DOHH2 (cell line): ENCODE measurements at regions not wholly inside any gene's neighbourhood (a gene's known extent, or its start where the extent isn't known, plus 50 kb on each side); places are given as distances from the start of the nearest gene placed in this dataset.

Source experiments
- H3F3A ChIP-seq: fragments of 200-600 bp; sonication (generic), shearing (Covaris generic); 2 replicates; pipeline ENCODE4 v1.6.0; 2016; ENCODE audit warnings: antibody characterized with exemption, mild to moderate bottlenecking; ENCODE audit not compliant: control insufficient read depth, insufficient read depth
- H3K27ac ChIP-seq: fragments of 200-600 bp; sonication (generic); 2 replicates; pipeline ENCODE4 v1.5.1; 2014; ENCODE audit warnings: low read depth, mild to moderate bottlenecking, low read length, moderate library complexity
- H3K27me3 ChIP-seq: fragments of 200-600 bp; sonication (generic); 2 replicates; pipeline ENCODE4 v1.6.1; 2014; ENCODE audit warnings: mild to moderate bottlenecking, low read length, mixed read lengths; ENCODE audit not compliant: control insufficient read depth
- H3K36me3 ChIP-seq: fragments of 200-600 bp; sonication (generic); 2 replicates; pipeline ENCODE4 v1.6.1; 2014; ENCODE audit warnings: mild to moderate bottlenecking, low read length, moderate library complexity, mixed read lengths; ENCODE audit not compliant: control insufficient read depth
- H3K4me1 ChIP-seq: fragments of 200-600 bp; sonication (generic); 2 replicates; pipeline ENCODE4 v1.6.1; 2014; ENCODE audit warnings: mild to moderate bottlenecking, low read length, mixed read lengths; ENCODE audit not compliant: control insufficient read depth
- H3K4me2 ChIP-seq: fragments of 200-600 bp; sonication (generic); 2 replicates; pipeline ENCODE4 v1.6.0; 2014; ENCODE audit warnings: mild to moderate bottlenecking, low read length, moderate library complexity
- H3K4me3 ChIP-seq: fragments of 200-600 bp; sonication (generic); 2 replicates; pipeline ENCODE4 v1.5.1; 2014; ENCODE audit warnings: mild to moderate bottlenecking, low read length, mixed read lengths
- H3K79me2 ChIP-seq: fragments of 200-600 bp; sonication (generic); 2 replicates; pipeline ENCODE4 v1.6.1; 2014; ENCODE audit warnings: mild to moderate bottlenecking, low read length, mixed read lengths; ENCODE audit not compliant: control insufficient read depth
- H3K9me2 ChIP-seq: fragments of 200-600 bp; sonication (generic); replicated peaks from 2 replicates; pipeline ENCODE4 v1.6.1; 2014; ENCODE audit warnings: mild to moderate bottlenecking, low read length, mixed read lengths; ENCODE audit not compliant: control insufficient read depth
- H3K9me3 ChIP-seq: fragments of 200-600 bp; sonication (generic); 2 replicates; pipeline ENCODE4 v1.6.1; 2014; ENCODE audit warnings: antibody characterized with exemption, low read length, mixed read lengths; ENCODE audit not compliant: control insufficient read depth, insufficient read depth
- H4K20me1 ChIP-seq: fragments of 200-600 bp; sonication (generic); 2 replicates; pipeline ENCODE4 v1.6.0; 2014; ENCODE audit warnings: low read depth, mild to moderate bottlenecking, antibody characterized with exemption, low read length, moderate library complexity; ENCODE audit not compliant: control insufficient read depth, insufficient read depth
- CTCF ChIP-seq: fragments of 200-600 bp; sonication (generic); IDR thresholded peaks from one replicate; pipeline ENCODE4 v1.5.1; 2014; ENCODE audit warnings: antibody characterized with exemption, mild to moderate bottlenecking, low read depth, low read length; ENCODE audit not compliant: poor library complexity, severe bottlenecking
- EZH2phosphoT487 ChIP-seq: fragments of 200-600 bp; sonication (generic); IDR thresholded peaks from 2 replicates; pipeline ENCODE4 v1.6.1; 2017; ENCODE audit warnings: borderline replicate concordance, mild to moderate bottlenecking, antibody characterized with exemption, low read length, moderate library complexity, mixed read lengths

- H3K9me2 ChIP-seq, result no peaks in the 10 kb centered on the region
- TF ChIP-seq CTCF (no peak), EZH2phosphoT487 (no peak)
Measured at GRCh38 chr2:147698166-147698565, 146.7 kb upstream of the ACVR2A start.

GRCh38 chr2:147696426-147696825, 148.4 kb upstream of the ACVR2A start:
- H3K36me3 ChIP-seq, result no peaks in the 10 kb centered on the region
- no peak overlapping the region for H3K4me3 ChIP-seq
- H4K20me1 ChIP-seq, result no peaks in the 10 kb centered on the region
- H3K27me3 ChIP-seq, result no peaks in the 10 kb centered on the region
- H3K79me2 ChIP-seq, result no peaks in the 10 kb centered on the region
- H3F3A ChIP-seq, result no peaks in the 10 kb centered on the region
- no peaks in the 10 kb centered on the region for H3K9me2 ChIP-seq
- H3K9me3 ChIP-seq, result no peaks in the 10 kb centered on the region
- no peaks in the 10 kb centered on the region for H3K4me1 ChIP-seq
- H3K27ac ChIP-seq, result no peak overlapping the region
- TF ChIP-seq EZH2phosphoT487 (no peak), CTCF (no peak)
- H3K4me2 ChIP-seq, result no peak overlapping the region

More at GRCh38 chr2:147698166-147698565, 146.7 kb upstream of the ACVR2A start:
- Histone ChIP-seq H3K9me3 (no peaks in the 10 kb centered on the region), H3K4me2 (no peak overlapping the region), H3K4me1 (no peaks in the 10 kb centered on the region), H3K4me3 (no peak overlapping the region), H3F3A (no peaks in the 10 kb centered on the region), H4K20me1 (no peaks in the 10 kb centered on the region), H3K79me2 (no peaks in the 10 kb centered on the region), H3K27ac (no peak overlapping the region), H3K36me3 (no peaks in the 10 kb centered on the region), H3K27me3 (no peaks in the 10 kb centered on the region)

- Histone ChIP-seq H3K79me2 (no peaks in the 10 kb centered on the region), H3K27me3 (no peaks in the 10 kb centered on the region), H3K4me1 (no peaks in the 10 kb centered on the region), H3K36me3 (no peaks in the 10 kb centered on the region), H3K4me3 (no peak overlapping the region), H3K9me2 (no peaks in the 10 kb centered on the region), H3K4me2 (no peak overlapping the region), H3K9me3 (no peaks in the 10 kb centered on the region; the same call in 1 of the 2 replicates), H3F3A (no peaks in the 10 kb centered on the region), H4K20me1 (no peaks in the 10 kb centered on the region), H3K27ac (no peak overlapping the region)
- TF ChIP-seq CTCF (no peak), EZH2phosphoT487 (no peak)
Measured at GRCh38 chr2:147689220-147689909, 155.5 kb upstream of the ACVR2A start.
